A549 (cell line): ENCODE measurements at regions not wholly inside any gene's neighbourhood (a gene's known extent, or its start where the extent isn't known, plus 50 kb on each side); places are given as distances from the start of the nearest gene placed in this dataset.

ENCODE experiments used
- ATAC-seq, 2 experiments: fragments of 200-7000 bp in 1 of 2; fragments of >200 bp in 1 of 2; cut with Nextera tagmentation in 1 of 2; cut with Tn5 transposase in 1 of 2; 3 replicates each; pipeline versions ENCODE4 v1.8.0 to v1.9.1; 2018 to 2020; ENCODE audit warnings: mild to moderate bottlenecking in 1 of 2, moderate library complexity in 1 of 2
- CTCF ChIA-PET: fragments of 300-600 bp; sonication (Branson Sonifier 250); formaldehyde crosslinking; extraction: SDS; loops from one replicate; lab custom pipeline; 2021; ENCODE audit warnings: antibody characterized with exemption, inconsistent platforms; lab: Yijun Ruan, JAX
- POLR2A ChIA-PET: fragments of 350-600 bp; formaldehyde crosslinking; extraction: SDS; loops from one replicate; lab custom pipeline; 2021; ENCODE audit warnings: antibody characterized with exemption, inconsistent platforms; lab: Yijun Ruan, JAX
- DNase-seq, 2 experiments: peaks; one replicate each; pipeline versions ENCODE4 v3.0.0 to v3.0.0-alpha.2; 2011 to 2016; ENCODE audit warnings: low read depth in 1 of 2, low spot score in 1 of 2
- FAIRE-seq: peaks from 2 replicates; lab custom pipeline; 2011; peaks lifted over from hg19 to GRCh38; lab: Jason Lieb, UNC
- H3K27ac ChIP-seq, 2 experiments: fragments of >200 bp; sonication (Bioruptor Twin); formaldehyde crosslinking; 3 replicates each; pipeline ENCODE4 v1.5.1; 2016 to 2017
- H3K4me1 ChIP-seq: fragments of >200 bp; sonication (Bioruptor Twin); formaldehyde crosslinking; 3 replicates; pipeline ENCODE4 v1.6.1; 2016
- H3K4me2 ChIP-seq: fragments of >200 bp; sonication (Bioruptor Twin); formaldehyde crosslinking; 3 replicates; pipeline ENCODE4 v1.6.1; 2016
- H3K4me3 ChIP-seq: fragments of >200 bp; sonication (Bioruptor Twin); formaldehyde crosslinking; 3 replicates; pipeline ENCODE4 v1.5.1; 2016
- H3K9me3 ChIP-seq: fragments of >200 bp; sonication (Bioruptor Twin); formaldehyde crosslinking; 3 replicates; pipeline ENCODE4 v1.6.1; 2016
- CBX8 ChIP-seq: fragments of 200-600 bp; sonication (generic); IDR thresholded peaks from 2 replicates; pipeline ENCODE4 v1.6.1; 2016
- CHD2 ChIP-seq: fragments of 150-350 bp; IDR thresholded peaks from 2 replicates; pipeline ENCODE4 v1.6.1; 2014; ENCODE audit warnings: low read length; ENCODE audit not compliant: partially characterized antibody
- CHD4 ChIP-seq: fragments of 200-600 bp; sonication (generic); IDR thresholded peaks from 2 replicates; pipeline ENCODE4 v1.6.1; 2016; ENCODE audit warnings: antibody characterized with exemption, mild to moderate bottlenecking, borderline replicate concordance
- EHF ChIP-seq: fragments of 250-450 bp; sonication (Bioruptor Pico); IDR thresholded peaks from 2 replicates; pipeline ENCODE4 v1.5.0; 2020; ENCODE audit warnings: mild to moderate bottlenecking
- ELK1 ChIP-seq: fragments of 150-350 bp; IDR thresholded peaks from 2 replicates; pipeline ENCODE4 v1.6.1; 2014; ENCODE audit warnings: low read depth, mild to moderate bottlenecking, low read length
- ESRRA ChIP-seq: fragments of 150-350 bp; IDR thresholded peaks from 2 replicates; pipeline ENCODE4 v1.6.1; 2014; ENCODE audit warnings: mild to moderate bottlenecking, low read length, borderline replicate concordance
- FOSB ChIP-seq: fragments of 250-450 bp; sonication (Bioruptor Pico); IDR thresholded peaks from 2 replicates; pipeline ENCODE4 v1.5.0; 2020; ENCODE audit warnings: mild to moderate bottlenecking, moderate library complexity
- GATA3 ChIP-seq: IDR thresholded peaks from 2 replicates; pipeline ENCODE4 v1.6.1; 2012; ENCODE audit warnings: borderline replicate concordance
- HOXB13 ChIP-seq: fragments of 250-450 bp; sonication (Bioruptor Pico); IDR thresholded peaks from 2 replicates; pipeline ENCODE4 v1.5.0; 2020; ENCODE audit warnings: low read depth, mild to moderate bottlenecking, moderate library complexity
- HOXB5 ChIP-seq: fragments of 250-450 bp; sonication (Bioruptor Pico); IDR thresholded peaks from 2 replicates; pipeline ENCODE4 v1.5.0; 2020; ENCODE audit warnings: mild to moderate bottlenecking, moderate library complexity
- JUN ChIP-seq, 2 experiments: fragments of >200 bp; sonication (Bioruptor Twin); formaldehyde crosslinking; IDR thresholded peaks; 2 replicates in 1 of 2; 3 replicates in 1 of 2; pipeline ENCODE4 v1.6.1; 2016 to 2017
- JUNB ChIP-seq: fragments of >200 bp; sonication (Bioruptor Twin); formaldehyde crosslinking; IDR thresholded peaks from 2 replicates; pipeline ENCODE4 v1.6.1; 2016
- KDM1A ChIP-seq: fragments of 200-600 bp; sonication (generic); IDR thresholded peaks from 2 replicates; pipeline ENCODE4 v1.6.1; 2016; ENCODE audit warnings: low read depth, mild to moderate bottlenecking
- MAX ChIP-seq: IDR thresholded peaks from 2 replicates; pipeline ENCODE4 v1.6.1; 2012
- MAZ ChIP-seq: fragments of 150-350 bp; IDR thresholded peaks from 2 replicates; pipeline ENCODE4 v1.6.1; 2014; ENCODE audit warnings: antibody characterized with exemption, low read depth, low read length, borderline replicate concordance
- NPAS2 ChIP-seq: fragments of 250-450 bp; sonication (Bioruptor Pico); IDR thresholded peaks from 2 replicates; pipeline ENCODE4 v1.8.0; 2022; ENCODE audit warnings: mild to moderate bottlenecking, moderate library complexity, borderline replicate concordance
- NR3C1 ChIP-seq: fragments of >200 bp; sonication (Bioruptor Twin); formaldehyde crosslinking; IDR thresholded peaks from 3 replicates; pipeline ENCODE4 v1.6.1; 2017
- PHF8 ChIP-seq: fragments of 200-600 bp; sonication (generic); IDR thresholded peaks from 2 replicates; pipeline ENCODE4 v1.6.1; 2016; ENCODE audit warnings: low read depth, mild to moderate bottlenecking, antibody characterized with exemption, moderate library complexity, borderline replicate concordance
- POLR2A ChIP-seq: IDR thresholded peaks from 2 replicates; pipeline ENCODE4 v1.6.1; 2012; ENCODE audit warnings: mild to moderate bottlenecking, low read length
- RARB ChIP-seq: fragments of 250-450 bp; sonication (Bioruptor Pico); IDR thresholded peaks from 2 replicates; pipeline ENCODE4 v1.8.0; 2021; ENCODE audit warnings: mild to moderate bottlenecking, moderate library complexity
- RCOR1 ChIP-seq: fragments of 150-350 bp; IDR thresholded peaks from 2 replicates; pipeline ENCODE4 v1.6.1; 2014; ENCODE audit warnings: antibody characterized with exemption, low read length, low read depth
- REST ChIP-seq: fragments of 200-600 bp; sonication (generic); IDR thresholded peaks from 2 replicates; pipeline ENCODE4 v1.6.1; 2016; ENCODE audit warnings: antibody characterized with exemption, mild to moderate bottlenecking, moderate library complexity
- RFX5 ChIP-seq: fragments of 450-650 bp; IDR thresholded peaks from 2 replicates; pipeline ENCODE4 v1.7.1; 2014; ENCODE audit warnings: antibody characterized with exemption, mild to moderate bottlenecking, moderate library complexity
- SMC3 ChIP-seq: fragments of >200 bp; sonication (Bioruptor Twin); formaldehyde crosslinking; IDR thresholded peaks from 3 replicates; pipeline ENCODE4 v1.6.1; 2018; ENCODE audit warnings: inconsistent platforms
- SREBF2 ChIP-seq: fragments of 450-650 bp; IDR thresholded peaks from 2 replicates; pipeline ENCODE4 v1.6.1; 2014; ENCODE audit warnings: mild to moderate bottlenecking, moderate library complexity
- USF2 ChIP-seq: fragments of 450-650 bp; IDR thresholded peaks from 2 replicates; pipeline ENCODE4 v1.6.1; 2014; ENCODE audit warnings: antibody characterized with exemption
- WGBS: methylation state at CpG from one replicate; pipeline ENCODE4 v1.1.6; 2017; ENCODE audit errors: missing lambda C conversion rate; 5-methylcytosine and 5-hydroxymethylcytosine counted together

- DNase-seq (peak in 1 of 2 experiments; percentile 28), FAIRE-seq (no peak), ATAC-seq (peak; percentile 37 to 73; a peak in 3 of 6 replicates)
- WGBS = 1% methylated on average over 20 of the region's 53 CpGs
- H3K9me3 ChIP-seq = no peaks in the 10 kb centered on the region
- ChIA-PET POLR2A (no interaction called here), CTCF (interaction anchor here (1.6 to 1.8 kb wide), 2 partner anchors 181 to 601 kb away, joined by 4 to 5 read pairs; no protein-coding TSS in a partner anchor)
- peak overlapping the region; percentile 72 for H3K4me3 ChIP-seq
- peak overlapping the region; percentile 99 for H3K4me2 ChIP-seq
- TF ChIP-seq NPAS2 (CRISPR knock-in tag) = no peak
- no peak for TF ChIP-seq ELK1
- no peak for TF ChIP-seq MAX
- no peak for TF ChIP-seq SREBF2
- no peak for TF ChIP-seq PHF8
- TF ChIP-seq HOXB5 = no peak
- TF ChIP-seq ESRRA = no peak
- TF ChIP-seq POLR2A = no peak
- no peak for TF ChIP-seq HOXB13 (CRISPR knock-in tag)
- no peak for TF ChIP-seq RCOR1
- TF ChIP-seq GATA3 = no peak
- no peak for TF ChIP-seq RFX5
- TF ChIP-seq REST = no peak
- no peaks in the 10 kb centered on the region for H3K4me1 ChIP-seq
- peak overlapping the region; percentile 70 to 80 for H3K27ac ChIP-seq
These were observed 53.1 kb upstream of the TMEM33 start for GRCh38 chr4:41881981-41882624.

GRCh38 chr4:41880840-41881831 is 54.1 kb upstream of the TMEM33 start:
- CTCF ChIA-PET = interaction anchor here (0.6 kb wide), 1 partner anchor 15 kb away, joined by 6 read pairs; no protein-coding TSS in a partner anchor
- no peak for FAIRE-seq
- peak in 1 of 2 experiments; percentile 32; a peak in 3 of 6 replicates for ATAC-seq
- Histone ChIP-seq H3K4me3 (peak overlapping the region; percentile 72), H3K4me2 (peak overlapping the region; percentile 99), H3K27ac (peak overlapping the region; percentile 70 to 80; a peak in 5 of 6 replicates), H3K9me3 (no peaks in the 10 kb centered on the region), H3K4me1 (no peaks in the 10 kb centered on the region)
- POLR2A ChIA-PET = no interaction called here
- no peak for DNase-seq
- 64% methylated on average over 31 of the region's 79 CpGs for WGBS
- TF ChIP-seq CBX8 (no peak), JUNB (no peak), NR3C1 (no peak), FOSB (CRISPR knock-in tag) (no peak), REST (no peak), MAX (no peak), USF2 (no peak), JUN (IDR thresholded peaks at IDR 0.05) (no peak), HOXB13 (CRISPR knock-in tag) (no peak), MAZ (no peak), SMC3 (no peak), CHD4 (no peak), RARB (CRISPR knock-in tag) (no peak), KDM1A (no peak), CHD2 (no peak), EHF (CRISPR knock-in tag) (no peak)
